IMR-90 (cell line): ENCODE measurements at regions not wholly inside any gene's neighbourhood (a gene's known extent, or its start where the extent isn't known, plus 50 kb on each side); places are given as distances from the start of the nearest gene placed in this dataset.

Experiments used
- ATAC-seq: fragments of 200-7000 bp; cut with Tn5 transposase; 2 replicates; pipeline ENCODE4 v1.9.1; 2020; ENCODE audit warnings: low read depth, mild to moderate bottlenecking, moderate library complexity
- BruUV-seq: library from RNA; stranded (reverse); fragments of 400-500 nt; replicated peaks from 2 replicates; lab custom pipeline; 2021; lab: Mats Ljungman, UMichigan
- CTCF ChIA-PET: fragments of 300-600 bp; formaldehyde crosslinking; extraction: SDS; loops from one replicate; lab custom pipeline; 2021; ENCODE audit warnings: antibody characterized with exemption; lab: Yijun Ruan, JAX
- POLR2A ChIA-PET: fragments of 300-600 bp; sonication (Branson Sonifier 250); formaldehyde crosslinking; loops from one replicate; lab custom pipeline; 2022; ENCODE audit warnings: antibody characterized with exemption; ENCODE audit not compliant: unreplicated experiment; lab: Charles Lee
- DNase-seq: peaks from one replicate; pipeline ENCODE4 v3.0.0; 2013
- H2AFZ ChIP-seq: replicated peaks from 2 replicates; pipeline ENCODE3; 2013; ENCODE audit warnings: low read length, mild to moderate bottlenecking; ENCODE audit not compliant: poor library complexity
- H2AK5ac ChIP-seq: 2 replicates; pipeline ENCODE4 v1.6.1; 2013; ENCODE audit warnings: low read depth, low read length, inconsistent platforms
- H2AK9ac ChIP-seq: replicated peaks from 2 replicates; pipeline ENCODE3; 2013; ENCODE audit warnings: mild to moderate bottlenecking, low read depth, low read length, moderate library complexity; ENCODE audit not compliant: poor library complexity
- H2BK120ac ChIP-seq: 2 replicates; pipeline ENCODE4 v1.6.1; 2013; ENCODE audit warnings: low read depth, low read length, inconsistent platforms
- H2BK15ac ChIP-seq: 3 replicates; pipeline ENCODE4 v1.6.1; 2013; ENCODE audit warnings: low read depth, low read length, inconsistent platforms
- H2BK20ac ChIP-seq: 2 replicates; pipeline ENCODE4 v1.6.1; 2013; ENCODE audit warnings: low read depth, mild to moderate bottlenecking, inconsistent platforms, low read length, moderate library complexity
- H2BK5ac ChIP-seq: 2 replicates; pipeline ENCODE4 v1.6.1; 2013; ENCODE audit warnings: mild to moderate bottlenecking, low read depth, low read length, inconsistent platforms; ENCODE audit not compliant: poor library complexity, severe bottlenecking
- H3K14ac ChIP-seq: replicated peaks from 2 replicates; pipeline ENCODE4 v1.6.1; 2013; ENCODE audit warnings: low read depth, low read length, inconsistent platforms
- H3K18ac ChIP-seq: 2 replicates; pipeline ENCODE4 v1.6.1; 2013; ENCODE audit warnings: low read depth, low read length, control low read depth
- H3K23ac ChIP-seq: 2 replicates; pipeline ENCODE4 v1.6.1; 2013; ENCODE audit warnings: low read depth, low read length, inconsistent platforms
- H3K27ac ChIP-seq: 2 replicates; pipeline ENCODE4 v1.5.1; 2013; ENCODE audit warnings: mild to moderate bottlenecking, control low read depth, low read length; ENCODE audit not compliant: insufficient read depth
- H3K27me3 ChIP-seq: 2 replicates; pipeline ENCODE4 v1.6.1; 2013; ENCODE audit warnings: low read length; ENCODE audit not compliant: control insufficient read depth, insufficient read depth
- H3K36me3 ChIP-seq: 2 replicates; pipeline ENCODE4 v1.6.1; 2013; ENCODE audit warnings: low read length, mixed read lengths; ENCODE audit not compliant: control insufficient read depth, insufficient read depth
- H3K4ac ChIP-seq: 2 replicates; pipeline ENCODE4 v1.6.1; 2013; ENCODE audit warnings: low read depth, low read length, inconsistent platforms
- H3K4me1 ChIP-seq: 2 replicates; pipeline ENCODE4 v1.6.1; 2013; ENCODE audit warnings: low read length, mixed read lengths; ENCODE audit not compliant: control insufficient read depth, insufficient read depth
- H3K4me2 ChIP-seq: 2 replicates; pipeline ENCODE4 v1.6.1; 2013; ENCODE audit warnings: low read depth, mild to moderate bottlenecking, control low read depth, low read length, moderate library complexity
- H3K4me3 ChIP-seq: 2 replicates; pipeline ENCODE4 v1.5.1; 2013; ENCODE audit warnings: low read depth, mild to moderate bottlenecking, control low read depth, low read length, moderate library complexity; ENCODE audit not compliant: insufficient read depth
- H3K56ac ChIP-seq: 2 replicates; pipeline ENCODE4 v1.6.1; 2013; ENCODE audit warnings: low read length, inconsistent platforms; ENCODE audit not compliant: insufficient read depth; ENCODE audit errors: extremely low read depth
- H3K79me1 ChIP-seq, 2 experiments: 2 replicates each; pipeline ENCODE4 v1.6.1; 2013; ENCODE audit warnings: low read length in 2 of 2, inconsistent platforms in 1 of 2, low read depth in 1 of 2
- H3K9ac ChIP-seq: 2 replicates; pipeline ENCODE4 v1.6.1; 2013; ENCODE audit warnings: low read depth, low read length, control low read depth
- H3K9me1 ChIP-seq: 2 replicates; pipeline ENCODE4 v1.6.1; 2013; ENCODE audit warnings: low read length, inconsistent platforms; ENCODE audit not compliant: insufficient read depth
- H3K9me3 ChIP-seq: 2 replicates; pipeline ENCODE4 v1.6.1; 2013; ENCODE audit warnings: low read length; ENCODE audit not compliant: control insufficient read depth, insufficient read depth
- H4K20me1 ChIP-seq: 2 replicates; pipeline ENCODE4 v1.6.1; 2013; ENCODE audit warnings: low read length, inconsistent platforms; ENCODE audit not compliant: insufficient read depth
- H4K5ac ChIP-seq: 2 replicates; pipeline ENCODE4 v1.6.1; 2013; ENCODE audit warnings: mild to moderate bottlenecking, low read depth, low read length, control low read depth
- H4K8ac ChIP-seq, 2 experiments: 2 replicates each; pipeline ENCODE4 v1.6.1; 2013; ENCODE audit warnings: low read depth in 2 of 2, low read length in 2 of 2, control low read depth in 1 of 2, inconsistent platforms in 1 of 2
- H4K91ac ChIP-seq: 2 replicates; pipeline ENCODE4 v1.6.1; 2013; ENCODE audit warnings: low read depth, low read length, inconsistent platforms; ENCODE audit not compliant: insufficient read depth
- MAFK ChIP-seq: IDR thresholded peaks from 2 replicates; pipeline ENCODE4 v1.6.1; 2012; ENCODE audit warnings: low read depth, low read length, improper control_type of control experiment
- RCOR1 ChIP-seq: IDR thresholded peaks from 2 replicates; pipeline ENCODE4 v1.6.1; 2012; ENCODE audit warnings: mild to moderate bottlenecking, low read length, improper control_type of control experiment; ENCODE audit not compliant: insufficient replicate concordance
- WGBS, 2 experiments: methylation state at CpG; one replicate each; pipeline versions ENCODE4 v1.1.5 to v1.1.7; 2013; ENCODE audit warnings: missing lambda C conversion rate in 2 of 2; ENCODE audit not compliant: insufficient read length in 1 of 2; ENCODE audit errors: extremely low coverage in 2 of 2; 5-methylcytosine and 5-hydroxymethylcytosine counted together
- dilution Hi-C: fragments of 300-500 bp; cut with HindIII; formaldehyde crosslinking; loops from one replicate; pipeline ENCODE4 v1.14.3; 2018; ENCODE audit warnings: low sequenced_read_pairs; ENCODE audit not compliant: unreplicated experiment
- in situ Hi-C: fragments of 300-500 bp; cut with MboI; formaldehyde crosslinking; loops from 3 replicates; pipeline ENCODE4 v1.14.3; 2019; ENCODE audit warnings: low sequenced_read_pairs, inconsistent platforms, mixed read lengths
- intact Hi-C: fragments of 100-400 bp; cut with micrococcal nuclease; formaldehyde crosslinking; loops from 2 replicates; pipeline ENCODE4 v1.10.0; 2022

- no peak overlapping the region for H2BK15ac ChIP-seq
- no peak overlapping the region for H2AK5ac ChIP-seq
- CTCF ChIA-PET, result no interaction called here
- POLR2A ChIA-PET, result no interaction called here
- no peak overlapping the region for H4K8ac ChIP-seq
- no peak overlapping the region for H4K91ac ChIP-seq
- no peak overlapping the region for H2BK20ac ChIP-seq
- H3K9me1 ChIP-seq, result no peaks in the 10 kb centered on the region
- TF ChIP-seq MAFK (no peak), RCOR1 (no peak)
- H3K4me2 ChIP-seq, result no peak overlapping the region
- H4K5ac ChIP-seq, result no peak overlapping the region
- no peak overlapping the region for H3K9ac ChIP-seq
- H2BK5ac ChIP-seq, result no peak overlapping the region
- H3K4me3 ChIP-seq, result no peak overlapping the region
- DNase-seq (no peak), ATAC-seq (no peak)
- no peaks in the 10 kb centered on the region for H3K27me3 ChIP-seq
- H3K18ac ChIP-seq, result no peak overlapping the region
- H2AK9ac ChIP-seq, result no peak overlapping the region
- no peaks in the 10 kb centered on the region for H4K20me1 ChIP-seq
- peaks cover 2% of the 10 kb centered on the region; the same call in 1 of the 2 replicates for H3K4me1 ChIP-seq
- no peak overlapping the region for H2AFZ ChIP-seq
- dilution Hi-C loops, result no loop called here
- intact Hi-C loops, result no loop called here
- H3K56ac ChIP-seq, result no peak overlapping the region
- no peaks in the 10 kb centered on the region for H3K79me1 ChIP-seq
- BruUV-seq, result no TSS peak
- H3K36me3 ChIP-seq, result no peaks in the 10 kb centered on the region
- H2BK120ac ChIP-seq, result no peak overlapping the region
- H3K27ac ChIP-seq, result no peak overlapping the region
- no peak overlapping the region for H3K23ac ChIP-seq
- no peak overlapping the region for H3K14ac ChIP-seq
- 100% methylated on average over 1 of the region's 6 CpGs; no CpG with 5 or more reads in 1 of the 2 experiments for WGBS, 2 experiments
- H3K4ac ChIP-seq, result no peak overlapping the region
- in situ Hi-C loops, result no loop called here
- H3K9me3 ChIP-seq, result no peaks in the 10 kb centered on the region
Observed at GRCh38 chr6:145275019-145275418, 460.3 kb downstream of the EPM2A start.
